IPS-20b (cell line): ENCODE measurements at regions not wholly inside any gene's neighbourhood (a gene's known extent, or its start where the extent isn't known, plus 50 kb on each side); places are given as distances from the start of the nearest gene placed in this dataset.
"Not testable (repeated sequence)": the region's sequence is repeated elsewhere in the genome, so short reads cannot be mapped to it uniquely, and the experiment has no call there.

Experiments used
- H3K27ac ChIP-seq: one replicate; pipeline ENCODE4 v1.5.1; 2013; ENCODE audit warnings: low read length
- H3K27me3 ChIP-seq: 2 replicates; pipeline ENCODE4 v1.6.1; 2013; ENCODE audit warnings: mild to moderate bottlenecking, low read length, inconsistent platforms; ENCODE audit not compliant: insufficient read depth
- H3K36me3 ChIP-seq: 2 replicates; pipeline ENCODE4 v1.6.1; 2013; ENCODE audit warnings: low read depth, mild to moderate bottlenecking, inconsistent platforms, low read length, moderate library complexity; ENCODE audit not compliant: insufficient read depth
- H3K4me1 ChIP-seq: 2 replicates; pipeline ENCODE4 v1.6.1; 2013; ENCODE audit warnings: mild to moderate bottlenecking, control low read depth, inconsistent platforms, low read length, moderate library complexity; ENCODE audit not compliant: insufficient read depth
- H3K4me3 ChIP-seq: 2 replicates; pipeline ENCODE4 v1.5.1; 2013; ENCODE audit warnings: mild to moderate bottlenecking, low read length, inconsistent platforms
- H3K9ac ChIP-seq: 2 replicates; pipeline ENCODE4 v1.6.1; 2013; ENCODE audit warnings: low read depth, mild to moderate bottlenecking, inconsistent platforms, low read length, moderate library complexity
- H3K9me3 ChIP-seq: 2 replicates; pipeline ENCODE4 v1.6.1; 2013; ENCODE audit warnings: mild to moderate bottlenecking, low read depth, low read length, inconsistent platforms; ENCODE audit not compliant: insufficient read depth

GRCh38 chr1:221548942-221549341 is 192.9 kb downstream of the DUSP10 start:
- no peak overlapping the region for H3K27ac ChIP-seq
- H3K4me1 ChIP-seq, result no peaks in the 10 kb centered on the region
- H3K9me3 ChIP-seq, result no peaks in the 10 kb centered on the region
- H3K9ac ChIP-seq, result no peak overlapping the region
- no peak overlapping the region for H3K4me3 ChIP-seq
- no peaks in the 10 kb centered on the region for H3K36me3 ChIP-seq
- H3K27me3 ChIP-seq, result no peaks in the 10 kb centered on the region

DNA sequence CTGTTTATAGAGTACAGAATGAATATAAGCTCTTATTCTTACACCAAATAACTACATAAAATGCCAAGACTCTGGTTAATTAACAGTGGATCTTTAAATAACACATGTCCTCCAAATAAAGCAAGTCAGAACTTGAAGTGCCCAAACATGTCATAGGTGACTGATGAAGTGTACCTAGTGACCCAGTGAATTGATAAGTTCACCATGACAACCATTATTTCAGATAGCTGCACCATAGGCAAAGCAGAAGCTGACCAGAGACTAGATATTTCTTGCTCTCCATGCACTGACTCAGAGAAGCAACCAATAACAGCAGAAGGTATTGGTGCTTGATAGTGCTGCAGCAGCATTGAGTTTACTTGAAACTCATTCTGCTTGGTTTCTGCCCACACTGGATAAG is 192.1 kb downstream of the DUSP10 start:
- H3K27ac ChIP-seq, result no peak overlapping the region
- no peak overlapping the region for H3K4me3 ChIP-seq
- no peaks in the 10 kb centered on the region for H3K9me3 ChIP-seq
- H3K4me1 ChIP-seq, result no peaks in the 10 kb centered on the region
- H3K9ac ChIP-seq, result no peak overlapping the region
- no peaks in the 10 kb centered on the region for H3K36me3 ChIP-seq
- H3K27me3 ChIP-seq, result no peaks in the 10 kb centered on the region

DNA sequence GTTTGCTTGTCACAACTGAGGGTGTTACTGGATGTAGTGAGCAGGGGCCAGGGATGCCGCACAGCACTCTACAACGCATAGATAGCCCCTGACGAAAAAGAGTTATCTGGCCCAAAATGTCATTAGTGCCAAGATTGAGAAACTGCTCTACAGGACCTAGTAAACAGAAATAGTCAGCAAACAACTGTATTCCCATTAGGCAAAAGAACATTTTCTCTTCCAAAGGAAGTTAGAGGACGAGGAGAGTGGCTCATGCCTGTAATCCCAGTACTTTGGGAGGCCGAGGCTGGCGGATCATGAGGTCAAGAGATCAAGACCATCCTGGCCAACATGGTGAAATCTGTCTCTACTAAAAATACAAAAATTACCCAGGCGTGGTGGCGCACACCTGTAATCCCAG is 189.1 kb downstream of the DUSP10 start:
- H3K9me3 ChIP-seq, H3K4me3 ChIP-seq: not testable (repeated sequence)

GRCh38 chr1:221555689-221556433 is 186.0 kb downstream of the DUSP10 start:
- H3K4me3 ChIP-seq, result no peak overlapping the region
- no peaks in the 10 kb centered on the region for H3K27me3 ChIP-seq
- no peak overlapping the region for H3K9ac ChIP-seq
- no peaks in the 10 kb centered on the region for H3K36me3 ChIP-seq
- H3K27ac ChIP-seq, result no peak overlapping the region
- H3K9me3 ChIP-seq, result no peaks in the 10 kb centered on the region
- no peaks in the 10 kb centered on the region for H3K4me1 ChIP-seq

More for the DNA sequence above, 189.1 kb downstream of the DUSP10 start:
- not testable (repeated sequence) for H3K27me3 ChIP-seq, H3K27ac ChIP-seq, H3K4me1 ChIP-seq, H3K9ac ChIP-seq, H3K36me3 ChIP-seq

GRCh38 chr1:221556435-221556834 is 185.5 kb downstream of the DUSP10 start:
- Histone ChIP-seq H3K4me1 (no peaks in the 10 kb centered on the region), H3K27ac (no peak overlapping the region), H3K36me3 (no peaks in the 10 kb centered on the region), H3K4me3 (no peak overlapping the region), H3K27me3 (no peaks in the 10 kb centered on the region), H3K9ac (no peak overlapping the region), H3K9me3 (no peaks in the 10 kb centered on the region)

DNA sequence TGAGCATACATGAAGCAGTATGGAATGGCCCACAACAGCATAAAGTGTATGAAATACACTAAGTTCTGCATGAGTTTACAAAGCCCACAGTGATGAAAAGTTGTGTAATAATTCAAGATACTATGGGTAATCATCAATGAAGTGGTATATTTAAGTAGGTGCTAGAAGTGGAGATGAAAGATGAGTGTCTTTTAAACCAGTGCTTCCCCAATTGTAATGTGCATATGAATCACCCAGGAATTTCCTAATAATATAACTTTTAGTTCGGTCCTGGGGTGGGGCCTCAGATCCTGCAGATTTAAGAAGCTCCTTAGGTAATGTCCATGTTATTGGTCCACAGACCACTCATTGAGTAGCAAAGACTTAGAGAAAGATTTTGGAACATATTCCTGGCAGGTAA is 184.9 kb downstream of the DUSP10 start:
- no peaks in the 10 kb centered on the region for H3K4me1 ChIP-seq
- H3K9ac ChIP-seq, result no peak overlapping the region
- H3K4me3 ChIP-seq, result no peak overlapping the region
- no peaks in the 10 kb centered on the region for H3K9me3 ChIP-seq
- H3K27me3 ChIP-seq, result no peaks in the 10 kb centered on the region
- no peaks in the 10 kb centered on the region for H3K36me3 ChIP-seq
- H3K27ac ChIP-seq, result no peak overlapping the region

DNA sequence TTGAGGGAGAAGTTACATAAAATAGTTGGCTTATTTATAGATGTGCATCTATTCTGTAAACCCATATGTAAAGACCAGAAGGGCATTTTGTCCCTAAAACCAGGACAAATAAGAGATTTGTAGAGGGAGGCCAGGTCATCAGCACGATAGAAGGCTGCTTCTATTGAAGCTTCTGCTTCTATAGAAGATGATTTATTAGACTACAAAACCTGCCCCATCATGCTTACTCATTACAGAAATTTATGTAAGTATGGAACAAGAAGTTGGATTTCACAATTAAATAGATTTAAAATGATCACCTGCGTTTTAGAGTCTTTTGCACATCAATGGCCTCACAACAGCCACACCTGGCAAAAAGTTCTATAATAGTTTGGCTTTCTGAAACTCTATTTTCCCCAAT is 183.5 kb downstream of the DUSP10 start:
- H3K9me3 ChIP-seq, result no peaks in the 10 kb centered on the region
- H3K9ac ChIP-seq, result no peak overlapping the region
- no peaks in the 10 kb centered on the region for H3K4me1 ChIP-seq
- H3K27me3 ChIP-seq, result no peaks in the 10 kb centered on the region
- no peak overlapping the region for H3K4me3 ChIP-seq
- H3K27ac ChIP-seq, result no peak overlapping the region
- no peaks in the 10 kb centered on the region for H3K36me3 ChIP-seq

DNA sequence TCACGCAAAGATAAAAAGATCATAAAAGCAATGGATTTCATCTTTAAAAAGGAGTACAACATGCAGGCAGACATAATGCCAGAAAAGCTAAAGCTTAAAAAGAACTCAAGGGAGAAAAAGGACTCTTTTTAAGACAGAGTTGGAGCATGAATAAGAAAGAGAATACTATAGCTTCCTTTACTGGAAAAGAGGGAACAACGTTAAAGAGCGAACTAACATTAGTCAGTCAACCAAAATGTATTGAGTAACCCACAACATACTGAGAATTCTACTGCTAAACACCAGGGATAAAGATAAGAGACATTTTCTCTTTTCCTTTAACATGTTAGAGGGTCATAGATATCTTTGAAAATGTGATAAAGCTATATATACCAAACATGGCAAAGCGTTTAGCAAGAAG is 182.0 kb downstream of the DUSP10 start:
- H3K9me3 ChIP-seq, result no peaks in the 10 kb centered on the region
- no peaks in the 10 kb centered on the region for H3K27me3 ChIP-seq
- H3K4me3 ChIP-seq, result no peak overlapping the region
- H3K9ac ChIP-seq, result no peak overlapping the region
- no peak overlapping the region for H3K27ac ChIP-seq
- no peaks in the 10 kb centered on the region for H3K4me1 ChIP-seq
- H3K36me3 ChIP-seq, result no peaks in the 10 kb centered on the region

- H3K27ac ChIP-seq, result no peak overlapping the region
- no peak overlapping the region for H3K4me3 ChIP-seq
These were observed 179.1 kb downstream of the DUSP10 start for GRCh38 chr1:221562542-221563475.

DNA sequence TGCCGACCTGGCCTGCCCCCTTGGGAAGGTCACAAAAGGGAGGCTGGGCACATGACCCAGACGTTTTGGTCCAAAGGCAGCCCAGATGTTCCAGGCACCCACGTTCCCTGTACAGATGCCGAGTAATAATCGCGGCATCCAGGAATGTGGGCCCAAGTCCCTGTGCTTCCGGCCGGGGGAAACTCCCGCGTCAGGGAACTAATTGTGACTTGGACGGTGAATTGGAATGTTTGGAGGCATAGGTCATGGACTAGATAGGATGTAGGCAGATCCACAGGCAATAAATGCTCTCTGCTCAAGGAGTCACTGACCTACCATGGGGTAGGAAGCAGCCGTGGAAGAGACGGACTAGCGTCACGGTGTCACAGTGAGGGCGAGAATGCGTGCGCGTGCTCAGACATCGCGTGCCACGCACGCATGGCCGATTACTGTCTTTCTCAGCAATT is 178.4 kb downstream of the DUSP10 start:
- no peaks in the 10 kb centered on the region for H3K4me1 ChIP-seq
- H3K36me3 ChIP-seq, result no peaks in the 10 kb centered on the region
- H3K27ac ChIP-seq, result no peak overlapping the region
- H3K4me3 ChIP-seq, result no peak overlapping the region
- no peaks in the 10 kb centered on the region for H3K9me3 ChIP-seq
- H3K9ac ChIP-seq, result no peak overlapping the region
- no peaks in the 10 kb centered on the region for H3K27me3 ChIP-seq

More at GRCh38 chr1:221562542-221563475, 179.1 kb downstream of the DUSP10 start:
- Histone ChIP-seq H3K36me3 (no peaks in the 10 kb centered on the region), H3K4me1 (no peaks in the 10 kb centered on the region), H3K9me3 (no peaks in the 10 kb centered on the region), H3K9ac (no peak overlapping the region), H3K27me3 (no peaks in the 10 kb centered on the region)

GRCh38 chr1:221564891-221565290 is 177.0 kb downstream of the DUSP10 start:
- H3K27ac ChIP-seq, result no peak overlapping the region
- H3K4me3 ChIP-seq, result no peak overlapping the region
- no peaks in the 10 kb centered on the region for H3K36me3 ChIP-seq
- H3K9me3 ChIP-seq, result no peaks in the 10 kb centered on the region
- H3K9ac ChIP-seq, result no peak overlapping the region
- no peaks in the 10 kb centered on the region for H3K4me1 ChIP-seq
- no peaks in the 10 kb centered on the region for H3K27me3 ChIP-seq

DNA sequence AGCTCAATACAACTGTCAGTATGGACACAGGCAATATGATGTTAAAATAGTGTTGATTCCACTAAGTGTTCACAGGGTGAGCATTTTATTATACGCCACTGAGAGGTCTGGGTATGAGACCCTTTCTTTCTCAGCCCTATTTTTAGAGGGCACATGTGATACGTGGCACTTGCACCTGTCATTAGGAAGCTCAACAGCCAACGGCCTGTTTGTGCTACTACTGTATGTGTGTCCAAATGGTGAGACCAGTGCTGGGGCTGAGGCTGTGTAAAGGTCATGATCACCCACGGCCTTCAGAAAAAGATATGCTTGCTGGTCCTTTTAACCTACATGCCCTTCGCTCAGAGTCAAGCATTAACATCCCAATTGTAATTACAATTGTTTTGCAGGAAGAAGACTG is 176.2 kb downstream of the DUSP10 start:
- Histone ChIP-seq H3K9ac (no peak overlapping the region), H3K4me1 (no peaks in the 10 kb centered on the region), H3K9me3 (no peaks in the 10 kb centered on the region), H3K27ac (no peak overlapping the region), H3K27me3 (no peaks in the 10 kb centered on the region), H3K36me3 (no peaks in the 10 kb centered on the region), H3K4me3 (no peak overlapping the region)
